ENCODE measurements at regions not wholly inside any gene's neighbourhood (a gene's known extent, or its start where the extent isn't known, plus 50 kb on each side); places are given as distances from the start of the nearest gene placed in this dataset.
A peak's percentile ranks its signal among the peaks of the same experiment; 100 is the strongest.

- no peak for TF ChIP-seq REST (IDR thresholded peaks at IDR 0.05)
- TF ChIP-seq FOSL2 (IDR thresholded peaks at IDR 0.05), result no peak
- 0 out of 2 replicates have a peak, but pooled peaks have one; percentile 14 for TF ChIP-seq FOSL2 (CRISPR knock-in tag; IDR thresholded peaks at IDR 0.05)
- TF ChIP-seq EP300 (IDR thresholded peaks at IDR 0.05), result no peak
- TF ChIP-seq ZC3H11A (IDR thresholded peaks at IDR 0.05), result no peak
- peak; percentile 34; the same call in 1 of the 2 replicates for TF ChIP-seq E2F6 (IDR thresholded peaks at IDR 0.05; ENCODE audit: borderline replicate concordance, low read depth)
- TF ChIP-seq POLR2AphosphoS2 (conservative IDR thresholded peaks at IDR 0.05; ENCODE audit: low read length), result no peak
- no peak for TF ChIP-seq RCOR1 (IDR thresholded peaks at IDR 0.05; ENCODE audit: low read depth, low read length)
Measured at GRCh38 chr7:101688183-101688831, 59.2 kb upstream of the MYL10 start (continued).

- Histone ChIP-seq H3K4me1 (peaks cover 20% of the 10 kb centered on the region), H3K4me3 (no peak overlapping the region), H3K27ac (peak overlapping the region; percentile 79 to 89), H3K4me2 (peak overlapping the region; percentile 88), H3K9me3 (no peaks in the 10 kb centered on the region)
- peak; percentile 50 for TF ChIP-seq ZFP36 (IDR thresholded peaks at IDR 0.05; ENCODE audit: borderline replicate concordance, partially characterized antibody)
- no peak for TF ChIP-seq USF2 (IDR thresholded peaks at IDR 0.05)
- no peak for TF ChIP-seq HOXB5 (CRISPR knock-in tag; IDR thresholded peaks at IDR 0.05)
- TF ChIP-seq EHMT2 (IDR thresholded peaks at IDR 0.05; ENCODE audit: low read depth), result no peak
- POLR2A ChIA-PET, result no interaction called here
- FAIRE-seq (no peak), DNase-seq (ENCODE audit: low read depth in 1 of 2, low spot score in 1 of 2) (no peak), ATAC-seq (no peak)
- CTCF ChIA-PET, result interaction anchor here (0.6 to 2.1 kb wide), 36 partner anchors 11 to 584 kb away, joined by 3 to 10 read pairs (median 4); no protein-coding TSS in a partner anchor
- WGBS (ENCODE audit: missing lambda C conversion rate), result 80% methylated on average over 14 of the region's 15 CpGs
Measured at GRCh38 chr7:101688995-101689907, 60.2 kb upstream of the MYL10 start.

- no peak overlapping the region for H3K4me3 ChIP-seq
- H3K27ac ChIP-seq, result peak overlapping the region in 1 of 2 experiments; percentile 66; a peak in 3 of 6 replicates
- CTCF ChIA-PET, result interaction anchor here (1.0 to 2.1 kb wide), 8 partner anchors 12 to 583 kb away, joined by 3 to 10 read pairs (median 5); no protein-coding TSS in a partner anchor
- no peak for TF ChIP-seq PHF8 (IDR thresholded peaks at IDR 0.05; ENCODE audit: borderline replicate concordance, low read depth)
- no peak for TF ChIP-seq RCOR1 (IDR thresholded peaks at IDR 0.05; ENCODE audit: low read depth, low read length)
- H3K4me2 ChIP-seq, result no peak overlapping the region
- ATAC-seq (no peak), FAIRE-seq (no peak), DNase-seq (ENCODE audit: low read depth in 1 of 2, low spot score in 1 of 2) (no peak)
- POLR2A ChIA-PET, result no interaction called here
- no peaks in the 10 kb centered on the region for H3K9me3 ChIP-seq
- WGBS (ENCODE audit: missing lambda C conversion rate), result 85% methylated on average over 6 of the region's 6 CpGs
- peaks cover 20% of the 10 kb centered on the region for H3K4me1 ChIP-seq
Measured at GRCh38 chr7:101690061-101690460, 61.0 kb upstream of the MYL10 start.
